HCT116 (cell line): ENCODE measurements at regions not wholly inside any gene's neighbourhood (a gene's known extent, or its start where the extent isn't known, plus 50 kb on each side); places are given as distances from the start of the nearest gene placed in this dataset.

ENCODE experiments used
- ATAC-seq: fragments of 200-7000 bp; cut with Tn5 transposase; 2 replicates; pipeline ENCODE4 v1.9.1; 2020; ENCODE audit warnings: mild to moderate bottlenecking, moderate library complexity
- BruUV-seq: library from RNA; stranded (reverse); fragments of 400-500 nt; replicated peaks from 2 replicates; lab custom pipeline; 2021; lab: Mats Ljungman, UMichigan
- CTCF ChIA-PET: fragments of 300-600 bp; sonication (Branson Sonifier 250); formaldehyde crosslinking; loops from one replicate; lab custom pipeline; 2021; ENCODE audit warnings: antibody characterized with exemption; lab: Charles Lee
- POLR2A ChIA-PET: fragments of 300-600, 350-600 bp; sonication (Branson Sonifier 250); formaldehyde crosslinking; loops from one replicate; lab custom pipeline; 2021; ENCODE audit warnings: antibody characterized with exemption; lab: Charles Lee
- RAD21 ChIA-PET, 2 experiments: fragments of 300-600 bp; sonication (Branson Sonifier 250); formaldehyde crosslinking; loops; one replicate each; lab custom pipeline; 2023; ENCODE audit warnings: low total read pairs in 2 of 2; ENCODE audit not compliant: uncharacterized antibody in 2 of 2, unreplicated experiment in 2 of 2, low non-redundant PET in 1 of 2; lab: Charles Lee
- DNase-seq: peaks from one replicate; pipeline ENCODE4 v3.0.0-alpha.2; 2010; ENCODE audit warnings: low read depth, low spot score
- H2AFZ ChIP-seq: fragments of 200-600 bp; shearing (Covaris generic), sonication (generic); 2 replicates; pipeline ENCODE4 v1.6.1; 2017; ENCODE audit warnings: low read depth, mixed run types, mixed read lengths, antibody characterized with exemption, low read length; ENCODE audit not compliant: poor library complexity, severe bottlenecking
- H3K27ac ChIP-seq: 2 replicates; pipeline ENCODE4 v1.5.1; 2012; ENCODE audit warnings: low read depth, low read length
- H3K27me3 ChIP-seq: fragments of 200-600 bp; sonication (generic); 2 replicates; pipeline ENCODE4 v1.6.1; 2016; ENCODE audit warnings: mixed run types, low read length, mixed read lengths; ENCODE audit not compliant: insufficient read depth
- H3K36me3 ChIP-seq, 2 experiments: fragments of 200-500 bp in 1 of 2; fragments of 200-600 bp in 1 of 2; sonication (Bioruptor generic) in 1 of 2; sonication (generic) in 1 of 2; 2 replicates each; pipeline versions ENCODE4 v1.5.1 to v1.6.1; 2014 to 2016; ENCODE audit warnings: low read length in 2 of 2, inconsistent platforms in 1 of 2, mixed read lengths in 1 of 2, mixed run types in 1 of 2; ENCODE audit not compliant: insufficient read depth in 2 of 2, control insufficient read depth in 1 of 2
- H3K4me1 ChIP-seq, 2 experiments: fragments of 200-600 bp in 1 of 2; sonication (generic) in 1 of 2; 2 replicates each; pipeline versions ENCODE4 v1.5.1 to v1.6.1; 2012 to 2017; ENCODE audit warnings: low read length in 2 of 2, inconsistent platforms in 1 of 2, mild to moderate bottlenecking in 1 of 2, mixed read lengths in 1 of 2, mixed run types in 1 of 2, moderate library complexity in 1 of 2; ENCODE audit not compliant: insufficient read depth in 2 of 2, control insufficient read depth in 1 of 2
- H3K4me2 ChIP-seq: fragments of 200-600 bp; sonication (generic); 2 replicates; pipeline ENCODE4 v1.6.1; 2017; ENCODE audit warnings: mixed run types, low read length, mixed read lengths
- H3K4me3 ChIP-seq, 2 experiments: fragments of 200-600 bp in 1 of 2; sonication (generic) in 1 of 2; replicated peaks in 1 of 2; 2 replicates each; pipeline ENCODE4 v1.5.1; 2011 to 2016; ENCODE audit warnings: low read length in 2 of 2, control low read depth in 1 of 2, low read depth in 1 of 2, mild to moderate bottlenecking in 1 of 2, mixed read lengths in 1 of 2, mixed run types in 1 of 2
- H3K79me2 ChIP-seq: fragments of 200-600 bp; sonication (generic); 2 replicates; pipeline ENCODE4 v1.6.1; 2017; ENCODE audit warnings: mild to moderate bottlenecking, mixed run types, low read length, moderate library complexity, mixed read lengths; ENCODE audit not compliant: insufficient read depth
- H3K9ac ChIP-seq: fragments of 200-600 bp; sonication (generic); 2 replicates; pipeline ENCODE4 v1.6.1; 2016; ENCODE audit warnings: low read length, mixed read lengths
- H3K9me2 ChIP-seq: fragments of 200-600 bp; sonication (generic), shearing (Covaris generic); 2 replicates; pipeline ENCODE4 v1.6.1; 2017; ENCODE audit warnings: mixed run types, mild to moderate bottlenecking, moderate library complexity; ENCODE audit not compliant: insufficient read depth
- H3K9me3 ChIP-seq, 2 experiments: fragments of 200-500 bp in 1 of 2; fragments of 200-600 bp in 1 of 2; sonication (Bioruptor generic) in 1 of 2; sonication (generic) in 1 of 2; 2 replicates each; pipeline ENCODE4 v1.6.1; 2014 to 2017; ENCODE audit warnings: low read length in 2 of 2, mixed read lengths in 2 of 2, inconsistent platforms in 1 of 2, low read depth in 1 of 2, mild to moderate bottlenecking in 1 of 2, mixed run types in 1 of 2, moderate library complexity in 1 of 2; ENCODE audit not compliant: control insufficient read depth in 1 of 2, insufficient read depth in 1 of 2
- H4K20me1 ChIP-seq: fragments of 200-600 bp; sonication (generic), shearing (Covaris generic); 2 replicates; pipeline ENCODE4 v1.6.1; 2017; ENCODE audit warnings: mixed run types, mild to moderate bottlenecking, moderate library complexity; ENCODE audit not compliant: insufficient read depth
- CBX3 ChIP-seq: IDR thresholded peaks from 2 replicates; pipeline ENCODE4 v1.6.1; 2012; ENCODE audit warnings: low read depth
- CEBPB ChIP-seq: IDR thresholded peaks from 2 replicates; pipeline ENCODE4 v1.6.1; 2012; ENCODE audit warnings: low read depth
- EGR1 ChIP-seq: IDR thresholded peaks from 2 replicates; pipeline ENCODE4 v1.6.1; 2012; ENCODE audit warnings: low read depth
- ELF1 ChIP-seq: IDR thresholded peaks from 2 replicates; pipeline ENCODE4 v1.6.1; 2012; ENCODE audit warnings: low read depth, borderline replicate concordance
- EZH2phosphoT487 ChIP-seq: fragments of 200-600 bp; IDR thresholded peaks from 2 replicates; pipeline ENCODE4 v1.6.1; 2018; ENCODE audit warnings: antibody characterized with exemption, borderline replicate concordance
- FOSL1 ChIP-seq: IDR thresholded peaks from 2 replicates; pipeline ENCODE4 v1.6.1; 2012; ENCODE audit warnings: low read depth
- JUND ChIP-seq: IDR thresholded peaks from 2 replicates; pipeline ENCODE4 v1.6.1; 2012
- POLR2AphosphoS5 ChIP-seq: IDR thresholded peaks from 2 replicates; pipeline ENCODE4 v1.6.1; 2011; ENCODE audit warnings: mild to moderate bottlenecking, low read depth, low read length, moderate library complexity
- SP1 ChIP-seq: IDR thresholded peaks from 2 replicates; pipeline ENCODE4 v1.6.1; 2012; ENCODE audit warnings: low read depth
- SRF ChIP-seq: IDR thresholded peaks from 2 replicates; pipeline ENCODE4 v1.6.1; 2012; ENCODE audit warnings: low read depth
- YY1 ChIP-seq: IDR thresholded peaks from 2 replicates; pipeline ENCODE4 v1.6.1; 2011; ENCODE audit warnings: low read length, low read depth, moderate library complexity, mild to moderate bottlenecking; ENCODE audit not compliant: insufficient replicate concordance; ENCODE audit errors: extremely low read depth
- ZFX ChIP-seq: fragments of 450-650 bp; IDR thresholded peaks from 2 replicates; pipeline ENCODE4 v1.6.1; 2017
- ZNF274 ChIP-seq: fragments of 200-500 bp; sonication (Bioruptor generic); IDR thresholded peaks from 2 replicates; pipeline ENCODE4 v1.6.1; 2014; ENCODE audit warnings: mild to moderate bottlenecking, low read depth, low read length, inconsistent platforms
- intact Hi-C: fragments of 100-400 bp; cut with micrococcal nuclease; formaldehyde crosslinking; loops from 2 replicates; pipeline ENCODE4 v1.10.0; 2022
- TF ChIP-seq, protein P1 (sequence below): IDR thresholded peaks from 2 replicates; pipeline ENCODE4 v1.6.1; 2012
- TF ChIP-seq, protein P2 (sequence below): IDR thresholded peaks from 2 replicates; pipeline ENCODE4 v1.6.1; 2012; ENCODE audit warnings: low read depth

DNA sequence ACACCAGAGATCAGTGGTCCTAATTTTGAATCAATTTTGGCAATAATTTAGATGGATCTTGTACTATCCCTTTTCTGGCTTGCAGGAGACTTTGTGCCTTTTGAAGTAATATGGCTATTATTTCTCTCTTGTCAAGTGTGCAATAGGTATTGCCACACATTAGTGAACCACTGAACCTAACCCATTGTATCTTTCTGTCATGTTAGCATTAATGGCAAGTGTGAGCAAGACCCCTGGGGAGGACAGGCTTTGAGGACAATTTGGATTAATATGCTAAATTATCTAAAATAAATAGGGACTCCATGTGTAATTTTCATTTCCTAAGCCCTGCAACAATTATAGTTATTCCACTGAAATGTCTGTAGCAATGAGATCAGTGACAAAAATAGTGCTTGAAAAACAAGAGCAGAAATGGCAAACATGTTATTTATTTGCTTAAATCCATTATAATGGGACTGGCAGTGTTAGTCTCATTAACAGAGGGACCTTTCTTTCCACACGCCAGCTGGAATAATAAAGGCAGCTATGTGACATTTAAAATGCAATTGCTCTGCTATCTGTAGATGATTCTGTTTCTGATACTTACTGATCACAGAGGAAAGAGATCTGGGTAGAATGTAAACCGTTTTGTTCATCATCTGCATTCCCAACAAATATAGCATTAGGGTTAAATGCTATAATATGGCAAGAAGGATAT lies 753.3 kb upstream of the ZNF608 start:
- Histone ChIP-seq H3K27ac (no peak overlapping the region), H2AFZ (no peak overlapping the region), H3K27me3 (no peaks in the 10 kb centered on the region), H3K4me1 (no peaks in the 10 kb centered on the region), H3K9ac (no peak overlapping the region), H3K4me3 (no peak overlapping the region), H3K4me2 (no peak overlapping the region), H3K79me2 (no peaks in the 10 kb centered on the region), H3K9me2 (no peaks in the 10 kb centered on the region), H3K9me3 (no peaks in the 10 kb centered on the region), H3K36me3 (no peaks in the 10 kb centered on the region), H4K20me1 (no peaks in the 10 kb centered on the region)
- ChIA-PET CTCF (no interaction called here), RAD21 (no interaction called here), POLR2A (no interaction called here)
- no peak for ATAC-seq
- TF ChIP-seq CBX3 (no peak), SP1 (no peak), JUND (no peak), EZH2phosphoT487 (no peak), ZNF274 (no peak), YY1 (no peak), ELF1 (no peak), SRF (no peak)
- TF ChIP-seq, protein P1, sequence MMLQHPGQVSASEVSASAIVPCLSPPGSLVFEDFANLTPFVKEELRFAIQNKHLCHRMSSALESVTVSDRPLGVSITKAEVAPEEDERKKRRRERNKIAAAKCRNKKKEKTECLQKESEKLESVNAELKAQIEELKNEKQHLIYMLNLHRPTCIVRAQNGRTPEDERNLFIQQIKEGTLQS: no peak
- intact Hi-C loops: no loop called here
- DNase-seq: no peak
- no TSS peak for BruUV-seq

DNA sequence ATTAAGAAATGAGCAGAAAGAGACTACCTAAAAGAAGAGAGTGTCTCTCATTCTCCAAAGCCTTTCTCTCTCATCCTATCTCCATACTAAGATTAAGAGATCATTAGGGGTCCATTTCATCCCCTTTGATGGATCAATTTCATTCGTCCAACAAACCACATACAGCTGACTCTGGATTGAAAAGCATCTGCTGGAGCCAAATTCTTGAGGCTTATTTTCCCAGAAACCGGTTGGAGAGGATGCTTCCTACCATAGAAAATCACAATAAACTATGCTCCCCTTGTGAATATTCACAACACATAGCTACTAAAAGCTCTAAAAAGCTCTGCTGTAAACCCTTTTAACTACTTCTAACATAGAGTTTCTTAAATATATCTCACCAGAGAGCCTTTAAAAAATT lies 755.0 kb upstream of the ZNF608 start:
- ChIA-PET POLR2A (no interaction called here), CTCF (no interaction called here), RAD21 (no interaction called here)
- no peaks in the 10 kb centered on the region for H3K27me3 ChIP-seq
- ATAC-seq (no peak), DNase-seq (no peak)
- no TSS peak for BruUV-seq
- no peak overlapping the region for H3K4me2 ChIP-seq
- no peaks in the 10 kb centered on the region for H3K36me3 ChIP-seq
- intact Hi-C loops: no loop called here
- no peaks in the 10 kb centered on the region for H3K79me2 ChIP-seq
- no peak overlapping the region for H3K27ac ChIP-seq
- H3K4me3 ChIP-seq: no peak overlapping the region
- no peaks in the 10 kb centered on the region for H3K9me3 ChIP-seq
- no peak overlapping the region for H2AFZ ChIP-seq
- H3K9me2 ChIP-seq: no peaks in the 10 kb centered on the region
- no peaks in the 10 kb centered on the region for H4K20me1 ChIP-seq
- H3K9ac ChIP-seq: no peak overlapping the region
- no peaks in the 10 kb centered on the region for H3K4me1 ChIP-seq
- TF ChIP-seq EGR1: no peak
- TF ChIP-seq CBX3: no peak
- TF ChIP-seq FOSL1: no peak
- TF ChIP-seq EZH2phosphoT487: no peak
- no peak for TF ChIP-seq POLR2AphosphoS5
- no peak for TF ChIP-seq ZFX
- TF ChIP-seq, protein P1: no peak
- TF ChIP-seq, protein P2, sequence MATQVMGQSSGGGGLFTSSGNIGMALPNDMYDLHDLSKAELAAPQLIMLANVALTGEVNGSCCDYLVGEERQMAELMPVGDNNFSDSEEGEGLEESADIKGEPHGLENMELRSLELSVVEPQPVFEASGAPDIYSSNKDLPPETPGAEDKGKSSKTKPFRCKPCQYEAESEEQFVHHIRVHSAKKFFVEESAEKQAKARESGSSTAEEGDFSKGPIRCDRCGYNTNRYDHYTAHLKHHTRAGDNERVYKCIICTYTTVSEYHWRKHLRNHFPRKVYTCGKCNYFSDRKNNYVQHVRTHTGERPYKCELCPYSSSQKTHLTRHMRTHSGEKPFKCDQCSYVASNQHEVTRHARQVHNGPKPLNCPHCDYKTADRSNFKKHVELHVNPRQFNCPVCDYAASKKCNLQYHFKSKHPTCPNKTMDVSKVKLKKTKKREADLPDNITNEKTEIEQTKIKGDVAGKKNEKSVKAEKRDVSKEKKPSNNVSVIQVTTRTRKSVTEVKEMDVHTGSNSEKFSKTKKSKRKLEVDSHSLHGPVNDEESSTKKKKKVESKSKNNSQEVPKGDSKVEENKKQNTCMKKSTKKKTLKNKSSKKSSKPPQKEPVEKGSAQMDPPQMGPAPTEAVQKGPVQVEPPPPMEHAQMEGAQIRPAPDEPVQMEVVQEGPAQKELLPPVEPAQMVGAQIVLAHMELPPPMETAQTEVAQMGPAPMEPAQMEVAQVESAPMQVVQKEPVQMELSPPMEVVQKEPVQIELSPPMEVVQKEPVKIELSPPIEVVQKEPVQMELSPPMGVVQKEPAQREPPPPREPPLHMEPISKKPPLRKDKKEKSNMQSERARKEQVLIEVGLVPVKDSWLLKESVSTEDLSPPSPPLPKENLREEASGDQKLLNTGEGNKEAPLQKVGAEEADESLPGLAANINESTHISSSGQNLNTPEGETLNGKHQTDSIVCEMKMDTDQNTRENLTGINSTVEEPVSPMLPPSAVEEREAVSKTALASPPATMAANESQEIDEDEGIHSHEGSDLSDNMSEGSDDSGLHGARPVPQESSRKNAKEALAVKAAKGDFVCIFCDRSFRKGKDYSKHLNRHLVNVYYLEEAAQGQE: no peak
- TF ChIP-seq CEBPB: no peak
